ENCODE measurements at regions not wholly inside any gene's neighbourhood (a gene's known extent, or its start where the extent isn't known, plus 50 kb on each side); places are given as distances from the start of the nearest gene placed in this dataset.

DNA sequence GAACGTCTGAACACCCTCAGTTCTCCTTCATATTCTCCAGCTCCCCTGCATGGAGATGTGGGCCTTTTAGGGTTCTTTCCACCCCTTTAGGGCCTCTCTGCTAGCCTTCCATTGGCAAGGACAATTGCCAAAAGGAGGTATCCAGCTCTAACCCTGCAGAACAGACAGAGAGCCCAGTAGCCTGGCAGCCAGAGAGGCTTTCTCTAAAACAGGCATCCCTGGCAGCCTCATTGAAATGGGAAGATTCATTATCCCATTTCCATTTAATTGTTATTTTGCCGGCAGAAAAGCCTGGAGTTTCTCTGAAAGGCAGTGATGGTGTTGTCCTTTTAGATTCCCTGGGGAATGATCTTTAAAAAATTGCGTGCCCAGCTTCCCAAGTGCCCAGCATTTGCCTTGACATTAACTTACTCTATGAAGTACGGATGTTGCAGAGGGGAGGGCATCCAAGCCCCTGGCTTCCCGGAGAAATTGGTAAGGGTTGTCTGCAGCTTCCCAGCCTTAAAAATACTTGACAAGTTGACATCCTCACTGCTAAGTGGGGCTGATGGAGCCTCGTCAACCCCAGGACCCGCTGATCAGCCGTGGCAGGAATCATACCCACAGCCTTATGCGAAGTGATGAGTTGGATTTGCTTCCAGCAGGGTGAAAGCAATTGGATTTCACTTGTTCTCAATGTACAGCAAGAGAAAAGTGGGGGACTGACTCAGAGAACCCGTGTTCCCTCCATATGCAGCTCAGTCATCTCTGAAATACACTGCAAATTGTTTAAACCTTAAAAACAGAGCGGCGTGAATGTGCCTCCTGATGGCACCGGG is 244.1 kb downstream of the CRLF2 start:
- CTCF ChIA-PET: no interaction called here
- intact Hi-C loops (cut with micrococcal nuclease; ENCODE audit: unreplicated experiment): no loop called here
- Histone ChIP-seq H3K36me3 (ENCODE audit: insufficient read depth, low read length, poor library complexity, severe bottlenecking) (no peaks in the 10 kb centered on the region), H3K4me1 (ENCODE audit: insufficient read depth, low read length, poor library complexity, severe bottlenecking) (no peaks in the 10 kb centered on the region), H3K27ac (ENCODE audit: low read depth, low read length, poor library complexity, severe bottlenecking) (no peak overlapping the region), H3K9me3 (ENCODE audit: low read depth, low read length, poor library complexity, severe bottlenecking) (no peaks in the 10 kb centered on the region), H3K4me3 (ENCODE audit: low read depth, low read length, poor library complexity, severe bottlenecking) (no peak overlapping the region), H3K27me3 (replicated peaks; ENCODE audit: insufficient read depth, low read depth, low read length, poor library complexity) (no peaks in the 10 kb centered on the region)
- no peak for TF ChIP-seq EZH2 (IDR thresholded peaks at IDR 0.05; ENCODE audit: borderline replicate concordance, low read depth, low read length, poor library complexity, severe bottlenecking)
- TF ChIP-seq, protein P1, sequence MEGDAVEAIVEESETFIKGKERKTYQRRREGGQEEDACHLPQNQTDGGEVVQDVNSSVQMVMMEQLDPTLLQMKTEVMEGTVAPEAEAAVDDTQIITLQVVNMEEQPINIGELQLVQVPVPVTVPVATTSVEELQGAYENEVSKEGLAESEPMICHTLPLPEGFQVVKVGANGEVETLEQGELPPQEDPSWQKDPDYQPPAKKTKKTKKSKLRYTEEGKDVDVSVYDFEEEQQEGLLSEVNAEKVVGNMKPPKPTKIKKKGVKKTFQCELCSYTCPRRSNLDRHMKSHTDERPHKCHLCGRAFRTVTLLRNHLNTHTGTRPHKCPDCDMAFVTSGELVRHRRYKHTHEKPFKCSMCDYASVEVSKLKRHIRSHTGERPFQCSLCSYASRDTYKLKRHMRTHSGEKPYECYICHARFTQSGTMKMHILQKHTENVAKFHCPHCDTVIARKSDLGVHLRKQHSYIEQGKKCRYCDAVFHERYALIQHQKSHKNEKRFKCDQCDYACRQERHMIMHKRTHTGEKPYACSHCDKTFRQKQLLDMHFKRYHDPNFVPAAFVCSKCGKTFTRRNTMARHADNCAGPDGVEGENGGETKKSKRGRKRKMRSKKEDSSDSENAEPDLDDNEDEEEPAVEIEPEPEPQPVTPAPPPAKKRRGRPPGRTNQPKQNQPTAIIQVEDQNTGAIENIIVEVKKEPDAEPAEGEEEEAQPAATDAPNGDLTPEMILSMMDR (conservative IDR thresholded peaks at IDR 0.05; ENCODE audit: low read depth, low read length): no peak
- DNase-seq (ENCODE audit: low spot score): no peak
- no TSS peak for BruUV-seq (replicated peaks)
- POLR2A ChIA-PET (ENCODE audit: low non-redundant PET): no interaction called here

DNA sequence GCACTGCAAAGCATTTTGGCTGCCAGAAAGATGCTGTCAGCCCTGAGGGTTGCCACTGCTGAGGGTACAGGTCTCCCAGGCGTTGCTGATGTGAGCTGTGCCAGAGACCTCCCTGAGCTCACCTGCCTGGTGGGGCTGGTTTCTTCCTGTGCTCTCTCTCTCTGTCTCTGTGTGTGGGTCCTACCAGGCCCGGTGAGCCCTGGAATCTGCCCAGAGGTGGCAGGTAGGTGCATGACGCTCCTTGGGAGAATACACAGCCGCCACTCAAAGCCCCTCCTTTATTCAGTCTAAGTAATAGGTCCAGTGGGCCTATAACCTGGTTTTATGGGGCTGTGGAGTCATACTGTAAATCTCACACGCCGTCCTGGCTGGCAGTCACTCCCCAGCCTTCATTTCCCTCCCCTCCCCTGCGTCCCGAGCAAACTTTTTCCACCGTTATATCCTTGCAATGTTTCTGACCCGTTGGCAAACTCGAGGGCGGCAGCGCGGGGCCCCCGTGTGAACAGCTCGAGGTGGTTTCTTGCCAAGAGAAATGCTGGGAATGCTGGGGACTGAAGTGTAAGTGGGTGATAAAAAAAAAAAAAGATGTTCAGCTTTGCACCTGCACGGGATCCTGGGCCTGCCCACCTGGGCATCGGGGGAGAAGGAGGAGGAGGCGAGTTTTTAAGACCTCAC is 245.9 kb downstream of the CRLF2 start:
- no TSS peak for BruUV-seq (replicated peaks)
- H3K9me3 ChIP-seq (ENCODE audit: low read depth, low read length, poor library complexity, severe bottlenecking): no peaks in the 10 kb centered on the region
- no peaks in the 10 kb centered on the region for H3K36me3 ChIP-seq (ENCODE audit: insufficient read depth, low read length, poor library complexity, severe bottlenecking)
- intact Hi-C loops (cut with micrococcal nuclease; ENCODE audit: unreplicated experiment): no loop called here
- no peak overlapping the region for H3K27ac ChIP-seq (ENCODE audit: low read depth, low read length, poor library complexity, severe bottlenecking)
- no peaks in the 10 kb centered on the region for H3K4me1 ChIP-seq (ENCODE audit: insufficient read depth, low read length, poor library complexity, severe bottlenecking)
- no peak for TF ChIP-seq EZH2 (IDR thresholded peaks at IDR 0.05; ENCODE audit: borderline replicate concordance, low read depth, low read length, poor library complexity, severe bottlenecking)
- TF ChIP-seq, protein P1 (conservative IDR thresholded peaks at IDR 0.05; ENCODE audit: low read depth, low read length): no peak
- POLR2A ChIA-PET (ENCODE audit: low non-redundant PET): no interaction called here
- no peaks in the 10 kb centered on the region for H3K27me3 ChIP-seq (replicated peaks; ENCODE audit: insufficient read depth, low read depth, low read length, poor library complexity)
- DNase-seq (ENCODE audit: low spot score): no peak
- H3K4me3 ChIP-seq (ENCODE audit: low read depth, low read length, poor library complexity, severe bottlenecking): no peak overlapping the region
- CTCF ChIA-PET: no interaction called here

DNA sequence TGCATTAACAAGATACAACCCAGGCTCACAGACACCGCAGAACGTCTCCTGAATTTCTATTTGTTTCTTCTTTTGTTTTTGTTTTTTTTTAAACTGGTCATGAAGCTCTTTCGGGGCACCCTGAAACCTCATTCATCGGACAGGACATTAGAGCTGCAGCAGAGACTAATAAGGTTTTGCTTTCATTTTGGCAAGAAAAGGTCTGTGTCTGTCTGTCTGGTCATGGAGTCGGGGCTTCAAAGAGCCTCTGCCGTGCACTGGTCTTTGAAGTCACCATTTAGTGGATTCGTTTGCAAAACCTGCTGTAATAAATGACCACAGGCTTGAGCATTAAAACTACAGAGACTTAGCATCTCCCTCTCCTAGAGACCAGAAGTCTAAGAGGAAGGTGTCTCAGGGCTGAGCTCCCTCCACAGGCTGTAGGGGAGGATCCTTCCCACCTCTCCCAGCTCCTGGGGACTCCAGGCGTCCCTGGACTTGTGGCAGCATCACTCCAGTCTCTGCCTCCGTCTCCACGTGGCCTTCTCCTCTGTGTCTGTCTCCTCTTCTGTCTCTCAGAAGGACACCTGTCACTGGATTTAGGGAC is 247.5 kb downstream of the CRLF2 start:
- TF ChIP-seq, protein P1 (conservative IDR thresholded peaks at IDR 0.05; ENCODE audit: low read depth, low read length): no peak
- no peak for TF ChIP-seq EZH2 (IDR thresholded peaks at IDR 0.05; ENCODE audit: borderline replicate concordance, low read depth, low read length, poor library complexity, severe bottlenecking)
- intact Hi-C loops (cut with micrococcal nuclease; ENCODE audit: unreplicated experiment): no loop called here
- BruUV-seq (replicated peaks): no TSS peak
- ChIA-PET POLR2A (ENCODE audit: low non-redundant PET) (no interaction called here), CTCF (no interaction called here)
- Histone ChIP-seq H3K27ac (ENCODE audit: low read depth, low read length, poor library complexity, severe bottlenecking) (no peak overlapping the region), H3K36me3 (ENCODE audit: insufficient read depth, low read length, poor library complexity, severe bottlenecking) (no peaks in the 10 kb centered on the region), H3K27me3 (replicated peaks; ENCODE audit: insufficient read depth, low read depth, low read length, poor library complexity) (no peaks in the 10 kb centered on the region), H3K9me3 (ENCODE audit: low read depth, low read length, poor library complexity, severe bottlenecking) (peaks cover 6% of the 10 kb centered on the region), H3K4me3 (ENCODE audit: low read depth, low read length, poor library complexity, severe bottlenecking) (no peak overlapping the region), H3K4me1 (ENCODE audit: insufficient read depth, low read length, poor library complexity, severe bottlenecking) (no peaks in the 10 kb centered on the region)
- DNase-seq (ENCODE audit: low spot score): no peak

Measured in A673 (cell line).